Subcutaneous abdominal adipose tissue (tissue), 5 donors: ENCODE measurements at regions not wholly inside any gene's neighbourhood (a gene's known extent, or its start where the extent isn't known, plus 50 kb on each side); places are given as distances from the start of the nearest gene placed in this dataset.

Experiments used
- H3K27ac ChIP-seq: one replicate; pipeline ENCODE4 v1.7.0; 2013; ENCODE audit warnings: low read depth, mild to moderate bottlenecking, inconsistent platforms, low read length, moderate library complexity
- H3K27me3 ChIP-seq, 5 donors: one replicate each; pipeline ENCODE4 v1.7.0; 2013; ENCODE audit warnings: low read length in 5 of 5, inconsistent platforms in 1 of 5; ENCODE audit not compliant: control insufficient read depth in 5 of 5, insufficient read depth in 4 of 5
- H3K36me3 ChIP-seq, 5 donors: one replicate each; pipeline ENCODE4 v1.7.0; 2013; ENCODE audit warnings: low read length in 5 of 5; ENCODE audit not compliant: control insufficient read depth in 5 of 5, insufficient read depth in 5 of 5
- H3K4me1 ChIP-seq, 5 donors: one replicate each; pipeline ENCODE4 v1.7.0; 2013; ENCODE audit warnings: low read length in 5 of 5, mild to moderate bottlenecking in 3 of 5, moderate library complexity in 1 of 5; ENCODE audit not compliant: control insufficient read depth in 5 of 5, insufficient read depth in 5 of 5
- H3K4me3 ChIP-seq, 5 donors: one replicate each; pipeline ENCODE4 v1.7.0; 2013; ENCODE audit warnings: low read length in 5 of 5, low read depth in 1 of 5
- H3K9ac ChIP-seq, 5 donors: one replicate each; pipeline ENCODE4 v1.7.0; 2013; ENCODE audit warnings: low read length in 5 of 5, mild to moderate bottlenecking in 4 of 5, moderate library complexity in 3 of 5
- H3K9me3 ChIP-seq, 5 donors: one replicate each; pipeline ENCODE4 v1.7.0; 2013; ENCODE audit warnings: low read length in 5 of 5; ENCODE audit not compliant: control insufficient read depth in 5 of 5
- donor health status: healthy.
- donor health status: healthy.
- donor health status: healthy.
- donor health status: healthy.
- donor health status: healthy.

DNA sequence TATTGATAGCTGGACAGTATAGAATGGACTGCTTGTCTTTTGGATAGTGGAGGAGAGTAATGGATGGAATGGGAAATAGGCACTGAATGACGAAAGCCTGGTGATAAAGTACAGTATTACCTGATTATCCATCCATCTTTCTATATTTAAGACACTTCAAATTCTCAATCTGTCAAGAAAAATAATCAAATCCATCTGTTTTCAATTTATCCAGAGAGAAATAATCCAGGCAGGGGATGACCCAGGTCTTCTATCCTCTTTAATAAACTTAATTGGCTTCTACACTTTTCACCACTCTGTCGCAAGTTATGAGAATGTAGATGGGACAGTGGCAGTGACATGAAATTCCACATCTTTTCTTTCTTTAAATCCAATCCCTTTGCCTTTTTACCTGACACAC lies 420.3 kb upstream of the PDZRN3 start:
- H3K9ac ChIP-seq: no peak overlapping the region
- H3K27me3 ChIP-seq: no peaks in the 10 kb centered on the region
- no peaks in the 10 kb centered on the region for H3K9me3 ChIP-seq
- no peak overlapping the region for H3K4me3 ChIP-seq
- H3K4me1 ChIP-seq: no peaks in the 10 kb centered on the region
- no peaks in the 10 kb centered on the region for H3K36me3 ChIP-seq
- no peak overlapping the region for H3K27ac ChIP-seq

DNA sequence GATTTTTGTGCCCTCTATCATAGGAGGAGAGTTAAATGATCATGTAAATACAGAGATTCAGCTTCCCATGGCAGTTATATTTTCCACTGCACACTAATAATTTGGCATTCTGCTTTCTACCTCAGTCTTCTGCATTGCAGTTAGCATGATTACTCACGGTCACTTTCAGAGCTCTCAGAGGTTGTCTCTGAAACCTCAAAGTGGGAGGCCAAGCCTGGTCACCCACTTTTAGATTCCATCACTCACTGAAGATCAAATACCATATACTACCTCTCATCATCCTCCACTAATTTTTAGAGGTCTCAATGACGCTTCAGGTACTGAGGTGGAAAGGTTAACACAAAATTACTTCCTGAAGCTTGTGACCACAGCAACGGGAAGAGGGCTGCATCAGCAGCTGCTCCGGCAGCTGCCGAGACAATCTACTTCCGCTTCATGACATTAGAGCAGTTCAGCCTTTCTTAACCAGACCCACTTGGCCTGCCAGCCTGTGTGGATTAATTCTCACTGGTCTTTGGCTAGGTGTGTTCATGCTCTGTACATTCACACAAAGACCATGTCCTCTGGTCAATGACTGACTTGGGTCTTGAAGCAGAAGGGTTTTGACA lies 416.4 kb upstream of the PDZRN3 start:
- no peak overlapping the region for H3K4me3 ChIP-seq
- H3K27ac ChIP-seq: no peak overlapping the region
- H3K4me1 ChIP-seq: no peaks in the 10 kb centered on the region
- H3K27me3 ChIP-seq: no peaks in the 10 kb centered on the region
- H3K36me3 ChIP-seq: no peaks in the 10 kb centered on the region
- H3K9me3 ChIP-seq: no peaks in the 10 kb centered on the region
- no peak overlapping the region for H3K9ac ChIP-seq

DNA sequence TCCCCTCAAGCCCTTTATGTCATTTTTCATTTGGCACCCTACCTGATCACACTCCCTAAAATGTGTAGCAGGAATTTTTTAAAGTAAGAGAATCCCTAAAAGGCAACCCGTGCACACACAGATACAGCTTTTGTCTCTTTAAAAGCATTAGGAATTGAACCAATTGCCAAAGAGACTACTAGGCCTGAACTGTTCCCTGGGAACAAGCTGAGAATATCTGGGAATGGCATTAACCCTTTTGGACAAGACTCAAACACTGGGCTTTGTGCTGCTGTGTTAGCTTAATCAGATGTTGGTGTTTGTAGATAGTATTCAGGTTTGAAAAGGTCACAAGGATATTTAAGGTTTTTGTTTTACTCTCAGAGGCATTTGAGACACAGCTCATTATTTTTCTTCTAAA lies 414.4 kb upstream of the PDZRN3 start:
- no peaks in the 10 kb centered on the region for H3K9me3 ChIP-seq
- H3K36me3 ChIP-seq: no peaks in the 10 kb centered on the region
- no peak overlapping the region for H3K9ac ChIP-seq
- no peaks in the 10 kb centered on the region for H3K27me3 ChIP-seq
- no peak overlapping the region for H3K4me3 ChIP-seq
- H3K4me1 ChIP-seq: no peaks in the 10 kb centered on the region
- no peak overlapping the region for H3K27ac ChIP-seq

DNA sequence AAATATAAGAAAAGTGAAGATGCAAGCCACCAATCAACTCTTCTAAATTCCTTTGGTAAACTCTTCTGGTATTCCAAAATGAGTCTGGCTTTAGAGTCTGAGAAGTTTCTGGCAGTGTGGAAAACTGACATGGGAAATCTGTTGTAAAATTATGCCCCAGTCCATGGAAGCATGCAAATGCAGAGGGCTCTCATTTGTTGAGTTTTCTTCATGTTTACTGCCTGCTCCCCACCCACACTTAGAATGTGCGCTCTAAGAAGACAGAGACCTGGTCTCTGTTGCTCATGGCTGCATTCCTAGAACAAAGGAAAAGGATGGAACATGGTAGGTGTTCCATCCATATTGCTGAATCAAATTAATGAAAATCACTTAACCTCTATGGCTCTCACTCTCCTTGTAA lies 411.8 kb upstream of the PDZRN3 start:
- Histone ChIP-seq H3K4me3 (no peak overlapping the region), H3K9ac (no peak overlapping the region), H3K27ac (no peak overlapping the region), H3K9me3 (no peaks in the 10 kb centered on the region), H3K4me1 (no peaks in the 10 kb centered on the region), H3K36me3 (no peaks in the 10 kb centered on the region), H3K27me3 (no peaks in the 10 kb centered on the region)

DNA sequence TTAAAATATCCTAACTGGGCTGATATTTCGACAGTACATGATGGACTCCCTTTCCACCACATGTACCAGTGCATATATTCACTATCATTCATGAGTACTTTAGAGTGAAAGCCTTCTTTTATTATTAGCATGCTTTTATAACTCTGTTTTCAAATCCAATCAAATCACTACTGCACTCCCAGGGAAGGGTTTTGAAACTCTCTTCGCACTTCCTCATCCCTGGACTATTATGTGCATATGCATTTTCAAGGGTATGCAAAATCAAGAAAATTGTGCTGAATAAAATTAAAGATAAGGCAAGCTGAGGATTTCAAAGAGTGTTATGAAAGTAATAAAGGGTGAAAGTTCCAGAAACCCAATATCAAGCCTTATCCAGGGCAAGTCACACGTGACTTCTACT lies 411.4 kb upstream of the PDZRN3 start:
- H3K9me3 ChIP-seq: no peaks in the 10 kb centered on the region
- no peak overlapping the region for H3K4me3 ChIP-seq
- no peak overlapping the region for H3K27ac ChIP-seq
- H3K36me3 ChIP-seq: no peaks in the 10 kb centered on the region
- no peaks in the 10 kb centered on the region for H3K27me3 ChIP-seq
- H3K9ac ChIP-seq: no peak overlapping the region
- H3K4me1 ChIP-seq: no peaks in the 10 kb centered on the region

DNA sequence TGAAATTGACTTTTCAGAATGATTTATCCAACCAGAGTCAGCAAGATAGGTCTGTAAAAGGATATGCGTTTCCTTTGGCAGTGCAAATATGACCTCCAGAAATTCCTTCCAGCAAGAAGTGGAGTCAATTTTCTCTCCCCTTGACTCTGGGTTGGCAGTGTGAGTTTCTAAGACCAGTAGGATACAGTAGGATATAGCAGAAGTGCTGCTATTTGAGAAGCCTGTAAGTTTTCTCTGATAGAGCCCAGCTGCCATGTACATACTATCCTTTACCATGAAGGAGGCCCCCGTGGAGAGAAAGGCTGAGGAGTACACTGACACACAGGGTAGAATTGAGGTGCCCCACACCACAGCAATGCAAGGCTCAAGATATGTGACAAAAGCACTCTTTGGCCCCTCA lies 409.1 kb upstream of the PDZRN3 start:
- Histone ChIP-seq H3K4me1 (no peaks in the 10 kb centered on the region), H3K9ac (no peak overlapping the region), H3K4me3 (no peak overlapping the region)

DNA sequence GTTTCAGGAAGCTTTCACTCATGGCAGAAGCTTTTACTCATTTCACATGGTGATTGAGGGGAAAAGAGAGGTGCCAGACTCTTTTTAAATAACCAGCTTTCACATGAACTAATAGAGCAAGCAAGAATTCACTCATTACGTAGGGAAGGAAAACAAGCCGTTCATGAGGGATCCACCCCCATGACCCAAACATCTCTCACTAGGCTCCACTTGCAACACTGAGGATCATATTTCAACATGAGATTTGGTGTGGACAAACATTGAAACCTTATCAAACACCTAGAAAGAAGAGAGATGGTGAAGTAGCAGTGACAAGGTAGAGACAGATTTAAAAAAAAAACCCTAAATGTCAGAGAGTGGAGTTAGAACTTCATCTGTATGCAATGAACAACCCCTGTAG lies 408.6 kb upstream of the PDZRN3 start:
- H3K9ac ChIP-seq: no peak overlapping the region
- H3K4me3 ChIP-seq: no peak overlapping the region
- no peaks in the 10 kb centered on the region for H3K4me1 ChIP-seq
- no peak overlapping the region for H3K27ac ChIP-seq
- H3K27me3 ChIP-seq: no peaks in the 10 kb centered on the region
- H3K9me3 ChIP-seq: no peaks in the 10 kb centered on the region
- H3K36me3 ChIP-seq: no peaks in the 10 kb centered on the region

More for the DNA sequence above, 409.1 kb upstream of the PDZRN3 start:
- no peaks in the 10 kb centered on the region for H3K9me3 ChIP-seq
- no peaks in the 10 kb centered on the region for H3K36me3 ChIP-seq
- H3K27ac ChIP-seq: no peak overlapping the region
- no peaks in the 10 kb centered on the region for H3K27me3 ChIP-seq

DNA sequence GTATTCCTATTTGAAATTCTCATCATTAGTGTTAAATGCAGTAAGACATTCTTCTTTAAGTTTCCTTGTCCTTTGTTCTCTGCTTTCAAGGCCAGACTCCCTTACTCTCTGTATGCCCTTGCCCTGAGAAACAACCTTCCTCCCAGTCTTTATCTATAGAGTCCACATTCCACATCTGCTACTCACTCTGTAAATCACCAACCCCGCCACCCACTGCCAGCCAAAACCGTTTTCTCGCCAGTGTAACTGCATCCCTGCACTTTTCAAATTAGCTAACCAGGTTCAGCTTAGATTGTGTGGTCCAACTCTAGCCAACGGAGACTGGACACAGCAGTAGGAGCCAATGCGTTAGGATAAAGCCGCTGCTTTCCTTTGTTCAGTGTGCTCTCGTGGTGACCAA lies 402.4 kb upstream of the PDZRN3 start:
- Histone ChIP-seq H3K9ac (no peak overlapping the region), H3K27ac (no peak overlapping the region), H3K4me1 (no peaks in the 10 kb centered on the region), H3K9me3 (no peaks in the 10 kb centered on the region), H3K4me3 (no peak overlapping the region), H3K27me3 (no peaks in the 10 kb centered on the region), H3K36me3 (no peaks in the 10 kb centered on the region)

DNA sequence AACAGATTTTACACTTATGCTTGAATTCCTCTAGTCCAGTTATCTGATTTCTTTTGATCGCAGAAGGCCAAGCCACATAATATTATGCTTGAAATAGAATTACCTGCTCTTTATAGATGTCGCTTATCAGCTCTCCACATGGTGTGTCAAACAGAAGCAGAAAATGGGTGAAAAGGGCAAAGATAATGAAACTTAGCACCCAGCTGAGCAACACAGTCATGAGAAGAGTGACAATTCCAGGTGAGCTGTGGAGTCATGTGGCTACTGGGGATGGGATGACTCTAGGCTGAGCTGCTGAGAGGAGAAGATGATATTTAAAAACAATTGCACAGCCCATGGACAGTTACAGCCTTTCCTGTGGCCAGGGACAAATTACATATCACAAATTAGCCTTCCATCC lies 398.7 kb upstream of the PDZRN3 start:
- H3K9ac ChIP-seq: no peak overlapping the region
- no peak overlapping the region for H3K4me3 ChIP-seq
- H3K9me3 ChIP-seq: no peaks in the 10 kb centered on the region
- H3K27me3 ChIP-seq: no peaks in the 10 kb centered on the region
- no peaks in the 10 kb centered on the region for H3K36me3 ChIP-seq
- H3K4me1 ChIP-seq: no peaks in the 10 kb centered on the region
- H3K27ac ChIP-seq: no peak overlapping the region

DNA sequence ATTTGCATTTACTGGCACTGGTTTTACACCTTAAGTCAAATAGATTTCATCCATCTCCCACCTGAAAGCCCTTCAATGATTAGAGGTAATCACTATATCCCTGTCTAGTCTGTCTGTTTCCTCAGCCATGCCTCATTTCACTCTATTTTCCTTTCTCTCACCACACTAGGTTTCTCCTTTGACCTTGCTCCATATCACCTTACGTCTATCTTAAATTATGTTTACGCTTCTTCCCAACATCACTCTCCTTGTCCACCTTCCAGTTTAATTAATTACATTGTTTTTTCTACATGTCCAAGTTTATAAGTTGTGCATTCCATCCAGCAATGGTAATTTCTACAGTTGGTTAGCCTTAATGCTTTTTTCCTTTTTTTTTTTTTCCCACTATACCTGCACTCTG lies 396.7 kb upstream of the PDZRN3 start:
- H3K9ac ChIP-seq: no peak overlapping the region
- no peaks in the 10 kb centered on the region for H3K36me3 ChIP-seq
- no peaks in the 10 kb centered on the region for H3K27me3 ChIP-seq
- no peak overlapping the region for H3K27ac ChIP-seq
- no peaks in the 10 kb centered on the region for H3K4me1 ChIP-seq
- H3K4me3 ChIP-seq: no peak overlapping the region
- no peaks in the 10 kb centered on the region for H3K9me3 ChIP-seq
